GM21390 (cell line): ENCODE measurements at regions not wholly inside any gene's neighbourhood (a gene's known extent, or its start where the extent isn't known, plus 50 kb on each side); places are given as distances from the start of the nearest gene placed in this dataset.

Experiments used
- ATAC-seq: cut with Tn5 transposase; IDR thresholded peaks from one replicate; pipeline ENCODE4 v1.9.1; 2021; ENCODE audit not compliant: unreplicated experiment

DNA sequence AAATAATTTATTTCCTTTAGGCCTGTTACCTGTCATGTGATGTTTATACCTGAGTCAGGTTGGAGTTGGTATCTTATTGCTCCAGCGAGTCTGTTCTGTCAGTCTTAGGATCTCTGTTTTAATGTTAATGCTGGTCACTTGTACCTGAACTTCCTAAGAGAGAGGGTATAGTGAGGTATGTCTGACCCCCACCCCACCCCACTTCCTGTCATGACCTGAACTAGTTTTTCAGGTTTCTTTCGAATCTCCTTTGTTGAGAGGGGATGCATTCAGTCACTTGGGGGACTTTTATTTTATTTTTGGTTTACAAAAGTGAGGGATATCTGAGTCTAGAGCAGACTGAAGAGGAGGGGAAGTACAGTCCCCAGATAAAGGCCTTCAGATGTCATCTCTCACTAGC is 769.0 kb upstream of the COBL start:
- ATAC-seq: no peak

- no peak for ATAC-seq
Measured at GRCh38 chr7:52080493-52080892, 763.9 kb upstream of the COBL start.

DNA sequence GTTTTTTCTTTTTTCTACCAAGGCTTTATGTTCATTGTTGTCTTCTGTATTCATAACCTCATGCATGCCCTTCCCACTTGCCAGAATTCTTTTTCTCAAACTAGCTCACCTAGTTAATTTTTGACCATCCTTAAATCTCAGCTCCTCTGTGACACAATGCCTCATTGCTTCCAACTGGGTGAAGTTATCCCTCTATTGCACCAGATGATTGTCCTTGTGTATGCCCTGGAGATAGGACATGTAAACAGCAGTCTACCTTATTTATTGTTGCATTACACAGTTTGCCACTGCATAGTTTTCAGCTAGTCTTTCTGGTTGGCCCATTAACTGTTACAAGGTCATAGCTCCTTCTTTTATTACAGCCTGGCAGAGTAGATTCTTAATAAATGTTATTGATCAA is 763.1 kb upstream of the COBL start:
- ATAC-seq: no peak

GRCh38 chr7:52077571-52077970 is 761.0 kb upstream of the COBL start:
- ATAC-seq: no peak

- ATAC-seq: no peak
Measured at GRCh38 chr7:52074912-52075311, 758.3 kb upstream of the COBL start.

- ATAC-seq: no peak
Measured at GRCh38 chr7:52074071-52074470, 757.5 kb upstream of the COBL start.

DNA sequence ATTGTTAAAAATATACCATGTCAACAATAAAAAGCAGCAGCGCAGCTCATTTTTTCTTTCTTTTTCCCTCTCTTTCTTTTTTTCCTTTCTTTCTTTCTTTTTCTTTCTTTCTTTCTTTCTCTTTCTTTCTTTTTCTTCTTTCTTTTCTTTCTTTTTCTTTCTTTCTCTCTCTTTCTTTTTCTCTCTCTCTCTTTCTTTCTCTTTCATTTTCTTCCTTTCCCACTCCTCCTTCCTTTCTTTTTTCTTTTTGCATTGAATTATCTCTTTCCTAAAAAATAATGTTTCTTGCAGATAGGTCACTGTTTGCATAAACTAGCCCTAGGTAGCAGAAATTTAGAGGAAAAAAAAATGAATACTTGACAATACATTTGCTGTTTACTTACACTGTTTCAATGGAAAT is 755.1 kb upstream of the COBL start:
- no peak for ATAC-seq

GRCh38 chr7:52064493-52064892 is 747.9 kb upstream of the COBL start:
- no peak for ATAC-seq

DNA sequence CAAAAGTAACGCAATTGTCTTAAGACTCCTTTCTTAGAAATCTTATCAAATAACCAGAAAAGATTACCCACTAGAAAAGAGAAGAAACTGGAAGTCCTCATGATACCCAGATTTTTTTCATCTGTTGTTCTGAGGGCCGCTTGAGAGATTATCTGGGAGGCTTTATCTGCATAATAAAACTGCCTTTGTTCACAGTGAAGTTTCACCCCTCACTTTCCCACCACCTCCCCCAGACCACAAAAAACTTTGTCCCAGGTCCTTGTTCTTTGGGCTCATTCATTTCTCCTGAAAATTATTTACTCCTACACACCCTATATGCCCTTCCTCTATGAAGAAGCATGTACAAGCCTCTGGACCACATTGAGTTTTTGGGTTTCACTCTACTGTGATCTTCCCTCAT is 745.1 kb upstream of the COBL start:
- no peak for ATAC-seq

DNA sequence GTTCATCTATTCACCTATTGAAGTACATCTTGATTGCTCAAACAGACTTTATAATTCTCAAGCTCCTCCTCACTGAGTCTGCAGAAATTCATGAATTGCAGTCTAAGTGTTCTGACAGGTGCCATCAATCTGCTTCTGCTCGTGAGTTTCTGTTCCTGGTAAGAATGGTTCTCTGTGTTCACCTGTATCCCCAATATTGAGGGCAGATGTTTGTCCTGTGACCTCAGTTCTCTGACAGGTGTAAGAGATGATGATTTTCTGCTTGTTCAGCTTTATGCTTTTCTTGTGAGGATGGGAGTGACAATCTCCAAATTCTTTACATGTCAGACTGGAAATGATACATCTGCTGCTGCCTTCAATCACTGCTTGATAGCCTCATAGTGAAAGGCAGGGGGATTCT is 736.9 kb upstream of the COBL start:
- no peak for ATAC-seq

- no peak for ATAC-seq
Measured at GRCh38 chr7:52030722-52031121, 714.1 kb upstream of the COBL start.

GRCh38 chr7:52026140-52026539 is 709.5 kb upstream of the COBL start:
- no peak for ATAC-seq

DNA sequence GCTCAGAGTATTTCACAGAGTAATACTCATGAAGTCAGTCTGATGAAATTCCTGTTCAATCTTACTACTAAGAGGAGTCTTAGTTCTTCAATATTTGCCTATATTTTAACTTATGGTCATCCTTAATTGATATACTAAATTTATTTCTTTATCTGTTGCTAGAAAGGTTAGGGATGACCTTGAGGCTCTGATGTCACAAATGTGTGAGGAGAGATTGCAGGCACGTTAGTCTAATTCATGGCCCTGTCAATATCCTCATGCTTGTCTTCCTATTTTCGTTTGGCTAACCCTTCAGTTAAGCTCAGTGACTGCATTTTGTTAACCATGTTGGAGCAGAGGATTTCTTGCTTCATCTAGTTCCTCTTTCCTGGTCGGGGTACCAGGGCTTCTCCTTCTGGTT is 704.7 kb upstream of the COBL start:
- no peak for ATAC-seq

DNA sequence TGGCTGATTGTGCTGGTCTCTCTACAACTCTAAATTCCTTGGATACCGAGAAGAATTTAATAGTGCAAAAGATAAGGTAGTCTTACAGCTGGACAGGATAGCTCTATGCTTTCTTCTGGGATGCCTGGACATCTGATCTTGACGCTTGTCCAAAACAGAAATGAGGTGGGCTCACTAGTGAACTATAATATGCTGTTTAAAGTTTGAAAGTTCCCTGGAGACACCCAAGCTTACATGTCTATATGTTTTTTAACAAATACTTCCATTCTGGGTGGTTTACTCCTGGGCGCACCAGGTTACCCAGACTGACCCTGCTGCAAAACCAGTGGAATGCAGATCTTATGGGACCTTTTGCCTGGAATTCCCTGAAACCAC is 702.1 kb upstream of the COBL start:
- ATAC-seq: no peak

DNA sequence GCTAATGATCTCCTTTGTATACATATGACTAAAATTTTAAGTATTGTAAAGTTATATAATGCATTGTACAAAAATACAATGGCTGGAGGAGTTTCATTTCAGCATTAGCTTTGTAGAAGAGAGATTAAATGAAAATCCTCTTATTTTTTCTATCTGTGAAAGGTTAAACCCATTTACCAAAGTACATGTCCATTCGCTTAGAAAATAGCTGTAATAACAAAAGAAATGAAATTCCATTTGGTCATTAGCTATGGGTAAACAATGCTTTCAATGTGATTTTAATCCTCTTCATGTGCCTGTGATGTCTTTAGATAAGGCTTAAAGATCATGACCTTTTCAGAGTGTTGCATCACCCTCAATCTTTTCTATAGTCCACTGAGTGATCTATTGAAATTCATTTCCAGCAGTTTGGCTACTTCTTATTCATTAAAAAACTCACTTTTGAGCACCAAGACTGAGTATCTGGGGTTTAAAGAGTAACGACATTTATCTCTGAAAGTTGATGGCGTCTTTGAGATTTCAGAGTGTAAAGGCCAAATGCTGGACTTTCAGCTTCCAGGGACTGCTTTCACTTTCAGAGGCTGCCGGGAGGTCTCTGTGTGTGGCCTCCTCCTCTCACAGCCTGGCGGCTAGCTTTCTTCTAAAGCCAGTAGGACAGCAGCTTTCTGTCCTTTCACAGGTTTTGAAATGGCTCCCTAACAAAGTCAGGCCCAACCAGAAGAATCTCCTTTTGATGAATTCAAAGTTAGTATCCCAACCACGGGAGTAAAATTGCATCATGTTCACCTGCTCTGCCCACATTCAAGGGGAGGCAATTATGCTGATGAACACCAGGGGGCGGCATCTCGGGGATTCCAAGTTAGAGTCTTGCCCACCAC is 701.4 kb upstream of the COBL start:
- no peak for ATAC-seq

GRCh38 chr7:52009181-52009580 is 692.6 kb upstream of the COBL start:
- no peak for ATAC-seq

- ATAC-seq: no peak
Measured at GRCh38 chr7:52006674-52007073, 690.1 kb upstream of the COBL start.

DNA sequence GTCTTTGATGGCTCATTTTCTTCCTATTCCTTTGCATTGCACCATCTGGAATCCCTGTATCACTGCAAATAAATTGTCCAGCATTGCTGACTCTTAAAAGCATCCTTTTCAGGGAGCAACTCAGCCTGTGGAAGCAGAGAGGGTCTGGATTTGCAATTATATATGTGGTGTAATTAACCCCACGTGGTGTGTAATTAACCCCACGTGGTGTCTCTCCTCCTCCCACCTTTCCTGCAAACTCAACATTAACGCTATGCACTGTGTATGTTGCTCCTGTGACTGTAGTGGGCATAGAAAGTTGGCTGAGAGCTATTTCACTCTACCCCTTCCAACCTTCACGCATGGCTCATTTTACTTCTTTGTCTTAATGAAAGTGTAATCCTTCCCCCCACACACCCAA is 689.0 kb upstream of the COBL start:
- no peak for ATAC-seq

DNA sequence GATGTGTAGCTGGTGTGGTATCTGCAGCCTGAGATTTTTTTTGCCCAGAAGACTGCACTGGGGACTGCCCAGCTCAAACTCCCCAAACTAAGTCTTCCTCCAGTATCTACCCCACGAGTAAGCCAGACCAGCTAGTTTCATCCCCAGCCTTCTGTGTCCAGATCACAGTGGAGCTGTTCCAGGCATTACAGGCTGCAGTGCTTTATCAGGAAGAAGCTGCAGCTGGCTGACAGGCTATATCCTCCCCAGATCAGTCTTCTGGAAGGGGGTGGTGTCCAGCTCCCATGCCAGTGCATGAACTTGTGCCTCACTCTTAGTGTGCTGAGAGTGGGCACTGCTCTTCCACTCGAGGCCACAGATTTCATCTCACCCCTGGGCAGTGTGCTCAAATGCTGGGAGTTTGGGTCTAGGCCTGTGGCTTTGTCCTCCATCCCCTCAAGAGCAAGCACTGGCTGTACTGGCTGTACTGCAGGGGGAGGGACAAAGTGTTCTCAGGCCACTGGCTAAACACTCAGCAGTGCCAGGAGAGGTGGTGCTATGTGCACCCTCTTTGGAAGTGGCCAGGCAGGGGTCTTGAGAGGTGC is 679.1 kb upstream of the COBL start:
- no peak for ATAC-seq

GRCh38 chr7:51982653-51983052 is 666.0 kb upstream of the COBL start:
- no peak for ATAC-seq

DNA sequence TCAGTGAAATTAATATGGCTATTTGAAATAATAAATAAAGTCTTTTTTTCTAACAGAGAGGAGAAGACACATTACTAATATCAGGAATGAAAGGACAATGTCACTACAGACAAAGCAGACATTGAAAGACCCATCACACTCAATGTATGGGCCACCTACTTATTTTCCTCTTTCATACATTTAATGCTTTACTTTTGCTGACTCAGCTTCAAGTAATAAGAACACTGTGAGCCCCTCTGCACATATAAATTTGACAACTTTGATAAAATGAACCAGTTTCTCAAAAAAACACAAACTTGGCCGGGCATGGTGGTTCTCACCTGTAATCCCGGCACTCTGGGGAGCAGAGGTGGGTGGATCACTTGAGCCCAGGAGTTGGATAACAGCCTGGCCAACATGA is 664.2 kb upstream of the COBL start:
- no peak for ATAC-seq

GRCh38 chr7:51980313-51980712 is 663.7 kb upstream of the COBL start:
- no peak for ATAC-seq

DNA sequence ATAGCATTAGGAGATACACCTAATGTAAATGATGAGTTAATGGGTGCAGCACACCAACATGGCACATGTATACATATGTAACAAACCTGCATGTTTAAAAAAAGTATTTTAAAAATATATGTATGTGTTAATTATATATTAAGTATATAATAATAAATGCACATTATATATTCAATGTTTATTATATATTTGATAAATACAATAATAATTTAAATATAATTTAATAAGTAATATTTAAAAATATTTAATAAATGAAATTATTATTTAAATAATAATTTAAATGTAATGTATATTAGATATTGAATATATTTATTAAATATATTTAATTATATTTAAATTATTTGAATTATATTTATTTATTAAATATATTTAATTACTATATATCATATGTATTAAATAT is 661.3 kb upstream of the COBL start:
- no peak for ATAC-seq
